ENCODE measurements at regions not wholly inside any gene's neighbourhood (a gene's known extent, or its start where the extent isn't known, plus 50 kb on each side); places are given as distances from the start of the nearest gene placed in this dataset.

DNA sequence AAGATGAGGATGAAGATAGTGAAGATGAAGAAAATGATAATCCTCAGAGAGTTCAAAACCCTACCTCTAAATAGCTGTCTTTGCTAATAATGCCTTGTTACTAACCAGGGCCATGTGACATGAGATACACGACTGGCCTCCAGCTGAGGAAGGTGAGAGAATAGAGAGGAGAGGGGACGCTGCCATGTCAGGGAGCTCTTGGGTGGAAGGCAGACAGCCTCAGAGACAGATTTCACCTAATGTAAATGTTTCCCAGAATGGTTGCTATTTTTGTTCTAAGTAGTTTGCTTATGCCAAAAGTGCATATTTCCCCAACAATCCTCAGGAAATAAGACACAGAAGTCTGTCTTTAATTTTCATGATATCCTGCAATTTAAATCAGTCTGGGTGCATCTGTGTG is 138.4 kb downstream of the ELOVL4 start:
- no peaks in the 10 kb centered on the region for H3K9me3 ChIP-seq (ENCODE audit: insufficient read depth in 2 of 2, low read depth in 1 of 2, low read length in 1 of 2)
- H3K56ac ChIP-seq (replicated peaks; ENCODE audit: insufficient read length, low read depth, low read length): no peak overlapping the region
- H3K4me3 ChIP-seq (ENCODE audit: extremely low read depth in 1 of 4, insufficient read depth in 2 of 4, low read depth in 3 of 4, low read length in 4 of 4): no peak overlapping the region
- H3K18ac ChIP-seq (ENCODE audit: extremely low read depth, low read length): no peak overlapping the region
- H3K14ac ChIP-seq (ENCODE audit: insufficient read length): no peak overlapping the region
- FAIRE-seq (no peak), DNase-seq (ENCODE audit: low read depth in 1 of 2, low spot score in 2 of 2) (no peak)
- H3K9ac ChIP-seq (replicated peaks in 1 of 4; ENCODE audit: extremely low read depth in 1 of 4, low read depth in 3 of 4, low read length in 3 of 4): no peak overlapping the region
- no peak overlapping the region for H2BK12ac ChIP-seq (ENCODE audit: low read depth, low read length)
- no peak overlapping the region for H2AK5ac ChIP-seq (ENCODE audit: low read depth, low read length)
- no peaks in the 10 kb centered on the region; the same call in 1 of the 2 replicates for H3K23me2 ChIP-seq (ENCODE audit: low read depth, low read length)
- no peak overlapping the region for H2BK20ac ChIP-seq (ENCODE audit: low read length)
- no peak overlapping the region for H3K27ac ChIP-seq (ENCODE audit: low read depth, low read length)
- no peaks in the 10 kb centered on the region for H3K27me3 ChIP-seq (replicated peaks in 1 of 4; ENCODE audit: control insufficient read depth in 3 of 4, extremely low read depth in 1 of 4, insufficient read depth in 3 of 4, low read length in 3 of 4)
- no peak overlapping the region for H2AFZ ChIP-seq (ENCODE audit: low read length)
- H4K20me1 ChIP-seq (replicated peaks in 1 of 2; ENCODE audit: control insufficient read depth in 1 of 2, insufficient read depth in 2 of 2, low read length in 2 of 2): no peaks in the 10 kb centered on the region
- H2BK15ac ChIP-seq (ENCODE audit: low read length): no peak overlapping the region
- H4K8ac ChIP-seq (ENCODE audit: extremely low read depth, insufficient read depth, low read length): no peak overlapping the region
- no peaks in the 10 kb centered on the region for H3K36me3 ChIP-seq (ENCODE audit: control insufficient read depth in 2 of 4, insufficient read depth in 4 of 4, low read length in 3 of 4)
- no peaks in the 10 kb centered on the region for H3K79me1 ChIP-seq (ENCODE audit: low read depth, low read length)
- H3K23ac ChIP-seq (ENCODE audit: insufficient read length): no peak overlapping the region
- no peaks in the 10 kb centered on the region for H3K79me2 ChIP-seq (ENCODE audit: control insufficient read depth in 1 of 2, insufficient read depth in 2 of 2, low read length in 2 of 2)
- H2BK120ac ChIP-seq (replicated peaks; ENCODE audit: low read depth, low read length): no peak overlapping the region
- ChIA-PET CTCF (ENCODE audit: partially characterized antibody) (interaction anchor here (1.0 to 5.6 kb wide), 4 partner anchors 30 to 95 kb away, joined by 4 to 34 read pairs (median 19); no protein-coding TSS in a partner anchor), POLR2A (ENCODE audit: partially characterized antibody) (no interaction called here)
- no peak overlapping the region for H4K91ac ChIP-seq (replicated peaks; ENCODE audit: insufficient read length, low read length)
- WGBS, 2 experiments (ENCODE audit: extremely low coverage in 1 of 2, insufficient coverage in 1 of 2, insufficient read length in 1 of 2, insufficient replicate concordance in 2 of 2, low coverage in 1 of 2, low lambda C conversion rate in 2 of 2, missing lambda C conversion rate in 1 of 2): 81% methylated on average over 2 of the region's 2 CpGs; no CpG with 5 or more reads in 1 of the 2 experiments
- H3K4ac ChIP-seq (replicated peaks; ENCODE audit: insufficient read length, low read depth, low read length): no peak overlapping the region
- no peak overlapping the region for H2BK5ac ChIP-seq (ENCODE audit: low read depth, low read length)
- no peak overlapping the region for H3K4me2 ChIP-seq (ENCODE audit: insufficient read depth in 1 of 2, low read depth in 2 of 2, low read length in 2 of 2)
- H4K5ac ChIP-seq (ENCODE audit: insufficient read length, low read depth, low read length): no peak overlapping the region
- H3K4me1 ChIP-seq (replicated peaks in 1 of 4; ENCODE audit: control insufficient read depth in 3 of 4, insufficient read depth in 4 of 4, low read length in 3 of 4): peaks cover 0 to 7% (median 4%) of the 10 kb centered on the region in 4 experiments; a peak in 3 of 7 replicates
- TF ChIP-seq SP4 (IDR thresholded peaks at IDR 0.05; ENCODE audit: low read length): no peak
- no peak for TF ChIP-seq TAF1 (IDR thresholded peaks at IDR 0.05; ENCODE audit: low read depth, low read length)
- TF ChIP-seq GTF2F1 (IDR thresholded peaks at IDR 0.05; ENCODE audit: borderline replicate concordance, low read depth, low read length): no peak
- TF ChIP-seq YY1 (IDR thresholded peaks at IDR 0.05; ENCODE audit: low read depth, low read length): no peak
- no peak for TF ChIP-seq JUN (IDR thresholded peaks at IDR 0.05; ENCODE audit: low read depth, low read length)
- no peak for TF ChIP-seq BRCA1 (IDR thresholded peaks at IDR 0.05; ENCODE audit: low read depth, low read length)
- TF ChIP-seq TBP (IDR thresholded peaks at IDR 0.05; ENCODE audit: low read depth, low read length): no peak
- no peak for TF ChIP-seq CHD2 (IDR thresholded peaks at IDR 0.05; ENCODE audit: low read length)
- no peak for TF ChIP-seq SRF (IDR thresholded peaks at IDR 0.05; ENCODE audit: low read depth, low read length)
- TF ChIP-seq CBX5 (IDR thresholded peaks at IDR 0.05; ENCODE audit: low read depth, low read length): no peak
- no peak for TF ChIP-seq SIN3A (conservative IDR thresholded peaks at IDR 0.05 in 1 of 2, IDR thresholded peaks at IDR 0.05 in 1 of 2; ENCODE audit: low read depth in 1 of 2, low read length in 2 of 2)
- TF ChIP-seq, protein P1, sequence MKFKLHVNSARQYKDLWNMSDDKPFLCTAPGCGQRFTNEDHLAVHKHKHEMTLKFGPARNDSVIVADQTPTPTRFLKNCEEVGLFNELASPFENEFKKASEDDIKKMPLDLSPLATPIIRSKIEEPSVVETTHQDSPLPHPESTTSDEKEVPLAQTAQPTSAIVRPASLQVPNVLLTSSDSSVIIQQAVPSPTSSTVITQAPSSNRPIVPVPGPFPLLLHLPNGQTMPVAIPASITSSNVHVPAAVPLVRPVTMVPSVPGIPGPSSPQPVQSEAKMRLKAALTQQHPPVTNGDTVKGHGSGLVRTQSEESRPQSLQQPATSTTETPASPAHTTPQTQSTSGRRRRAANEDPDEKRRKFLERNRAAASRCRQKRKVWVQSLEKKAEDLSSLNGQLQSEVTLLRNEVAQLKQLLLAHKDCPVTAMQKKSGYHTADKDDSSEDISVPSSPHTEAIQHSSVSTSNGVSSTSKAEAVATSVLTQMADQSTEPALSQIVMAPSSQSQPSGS (IDR thresholded peaks at IDR 0.05; ENCODE audit: low read length): no peak
- TF ChIP-seq TAF7 (optimal IDR thresholded peaks at IDR 0.05; ENCODE audit: borderline replicate concordance, low read depth, low read length): no peak
- no peak for TF ChIP-seq BCL11A (IDR thresholded peaks at IDR 0.05; ENCODE audit: low read depth in 2 of 2, low read length in 2 of 2)

Measured in H1 (cell line).